NCI-H2081 treated with DMSO at 0.1 percent for 48 hours (cell line): ENCODE measurements at regions not wholly inside any gene's neighbourhood (a gene's known extent, or its start where the extent isn't known, plus 50 kb on each side); places are given as distances from the start of the nearest gene placed in this dataset.
"Not testable (repeated sequence)": the region's sequence is repeated elsewhere in the genome, so short reads cannot be mapped to it uniquely, and the experiment has no call there.

Experiments used
- DNase-seq: peaks from one replicate; lab custom pipeline; 2025; lab: John Stamatoyannopoulos, UW

DNA sequence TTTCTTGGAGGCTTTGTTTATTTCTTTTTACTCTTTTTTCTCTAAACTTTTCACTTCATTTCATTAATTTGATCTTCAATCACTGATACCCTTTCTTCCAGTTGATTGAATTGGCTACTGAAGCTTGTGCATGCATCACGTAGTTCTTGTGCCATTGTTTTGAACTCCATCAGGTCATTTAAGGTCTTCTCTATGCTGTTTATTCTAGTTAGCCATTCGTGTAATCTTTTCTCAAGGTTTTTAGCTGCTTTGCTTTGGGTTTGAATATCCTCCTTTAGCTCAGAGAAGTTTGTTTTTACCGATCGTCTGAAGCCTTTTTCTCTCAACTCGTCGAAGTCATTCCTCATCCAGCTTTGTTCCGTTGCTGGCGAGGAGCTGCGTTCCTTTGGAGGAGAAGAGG is 189.9 kb downstream of the TTC6 start:
- not testable (repeated sequence) for DNase-seq

- not testable (repeated sequence) for DNase-seq
Measured at GRCh38 chr14:37786114-37786625, 190.7 kb downstream of the TTC6 start.

GRCh38 chr14:37787879-37788494 is 192.6 kb downstream of the TTC6 start:
- DNase-seq = no peak

DNA sequence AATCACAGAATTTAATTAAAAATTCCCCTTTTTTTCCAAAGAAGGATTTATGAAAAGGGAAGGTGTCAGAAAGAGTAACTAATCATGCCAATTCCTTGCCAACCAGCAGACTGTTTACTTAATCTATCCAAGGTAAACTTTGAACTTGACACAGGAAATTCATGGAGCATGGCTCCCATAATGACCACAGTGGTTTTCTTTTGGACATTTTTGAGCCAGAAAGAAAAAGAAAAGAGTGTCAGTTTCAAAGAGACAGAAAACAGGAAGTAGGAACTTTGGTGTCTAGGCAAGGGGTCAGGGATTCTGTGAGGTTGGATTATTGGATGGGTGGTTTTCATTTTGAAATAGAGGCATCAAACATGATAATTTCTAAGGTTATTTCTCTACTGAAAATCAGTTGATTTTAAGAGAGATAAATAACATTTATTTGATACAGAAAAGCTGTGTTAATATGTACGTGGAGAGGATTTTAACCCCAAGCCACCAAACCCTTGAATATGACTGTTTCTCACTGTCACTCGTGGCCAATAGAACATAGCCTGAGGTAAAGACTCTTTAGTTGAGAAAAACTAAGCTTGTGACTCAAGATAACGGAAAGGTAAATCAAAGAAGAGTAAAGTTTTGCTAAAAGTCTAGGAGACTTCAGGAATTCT is 196.1 kb downstream of the TTC6 start:
- DNase-seq = no peak

GRCh38 chr14:37792124-37792523 is 196.7 kb downstream of the TTC6 start:
- no peak for DNase-seq

DNA sequence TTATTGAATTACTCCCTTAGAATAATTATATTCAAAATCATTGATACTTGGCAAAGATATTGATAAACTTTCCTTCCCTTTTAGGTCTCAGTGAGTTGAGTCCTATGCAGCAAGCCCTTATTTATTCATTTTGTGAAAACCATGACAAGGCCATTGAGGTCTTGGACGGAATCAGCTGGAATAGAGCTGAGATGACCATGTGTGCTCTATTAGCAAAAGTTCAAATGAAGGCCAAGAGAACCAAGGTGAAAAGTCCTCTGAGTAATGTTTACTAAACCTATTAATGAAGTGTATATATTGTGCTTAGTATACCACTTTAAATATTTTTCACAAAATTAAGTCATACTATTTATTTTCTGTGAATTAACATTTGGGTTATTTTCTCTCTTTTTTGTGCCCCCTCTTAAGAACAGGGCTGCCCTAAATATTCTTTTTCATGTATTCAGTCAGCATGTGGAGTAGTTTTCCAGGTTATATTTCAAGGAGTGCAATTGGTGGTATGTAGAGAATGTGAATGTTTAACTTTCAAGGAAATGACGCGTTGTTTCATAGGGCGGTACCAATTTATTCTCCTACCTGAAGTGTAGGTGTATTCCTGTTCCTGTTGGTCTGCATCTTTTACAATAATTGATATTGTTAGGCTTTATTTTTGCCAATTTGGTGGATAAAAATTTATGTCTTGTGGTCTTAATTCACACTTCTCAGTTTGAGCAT is 201.4 kb downstream of the TTC6 start:
- DNase-seq = no peak

DNA sequence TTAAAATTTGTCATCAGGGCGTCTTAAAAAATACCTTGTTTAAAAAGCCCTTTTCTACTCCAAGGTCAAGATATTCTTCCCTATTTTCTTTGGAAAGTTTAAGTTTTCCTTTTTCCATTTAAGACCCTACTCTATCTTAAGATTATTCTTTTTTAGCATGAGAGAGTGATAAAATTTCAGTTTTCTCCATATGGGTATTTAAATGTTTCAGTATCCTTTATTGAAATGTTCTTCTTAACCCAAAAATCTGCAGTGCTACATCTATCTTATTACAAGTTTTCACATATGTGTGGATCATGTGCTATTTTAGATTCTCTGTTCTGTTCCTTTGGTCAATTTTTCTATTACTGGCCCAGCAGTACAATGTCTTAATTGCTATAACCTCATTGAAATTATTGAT is 202.2 kb downstream of the TTC6 start:
- DNase-seq = no peak

DNA sequence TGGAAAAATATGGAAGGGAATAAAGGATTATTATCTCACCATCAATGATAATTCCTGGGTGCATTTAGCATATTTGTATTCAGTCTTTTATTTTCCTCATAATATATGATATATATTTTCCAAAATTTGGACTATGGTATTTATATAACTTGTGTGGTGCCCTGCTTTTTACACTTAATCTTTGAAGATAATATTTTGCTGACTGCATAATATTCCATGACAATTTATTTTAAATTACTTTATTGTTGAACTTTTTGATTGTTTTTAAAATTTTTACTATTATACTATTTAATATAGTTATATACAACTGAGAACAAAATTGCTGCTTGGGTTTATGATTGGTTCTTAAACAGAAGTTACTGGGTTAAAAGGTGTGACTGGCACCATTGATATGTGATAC is 212.3 kb downstream of the TTC6 start:
- no peak for DNase-seq

DNA sequence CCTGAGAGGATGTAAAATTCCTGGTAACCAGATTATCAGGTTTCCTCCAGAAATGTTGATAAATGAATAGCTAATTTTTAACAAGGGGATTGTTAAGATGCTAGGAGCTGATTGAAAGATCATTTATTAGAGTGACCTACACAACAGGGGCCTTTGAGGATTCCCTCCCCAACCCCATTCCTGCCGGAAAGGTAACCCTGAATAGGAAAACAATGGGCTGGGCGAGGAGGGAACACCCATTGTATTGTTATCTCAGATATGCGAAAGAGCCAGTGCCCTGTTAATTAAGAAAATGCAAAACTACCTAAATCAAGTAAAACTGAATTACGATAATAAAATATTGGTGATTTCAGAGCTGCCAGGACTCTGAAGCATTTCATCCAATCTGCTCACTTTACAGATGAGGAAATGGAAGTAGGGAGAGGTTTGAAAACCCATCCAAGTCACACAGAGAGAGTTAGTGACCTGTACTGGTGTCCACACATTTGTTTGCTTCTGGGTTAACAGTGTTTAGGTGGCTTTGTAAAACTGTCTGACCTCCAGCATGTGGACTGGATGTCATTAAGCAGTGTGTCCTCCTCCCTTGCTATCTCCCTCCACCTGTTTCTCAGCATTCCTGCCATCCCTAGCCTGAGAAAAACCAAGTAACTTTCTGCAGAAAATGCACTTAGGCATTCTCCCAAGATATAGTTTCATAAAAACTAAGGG is 214.8 kb downstream of the TTC6 start:
- DNase-seq = no peak

DNA sequence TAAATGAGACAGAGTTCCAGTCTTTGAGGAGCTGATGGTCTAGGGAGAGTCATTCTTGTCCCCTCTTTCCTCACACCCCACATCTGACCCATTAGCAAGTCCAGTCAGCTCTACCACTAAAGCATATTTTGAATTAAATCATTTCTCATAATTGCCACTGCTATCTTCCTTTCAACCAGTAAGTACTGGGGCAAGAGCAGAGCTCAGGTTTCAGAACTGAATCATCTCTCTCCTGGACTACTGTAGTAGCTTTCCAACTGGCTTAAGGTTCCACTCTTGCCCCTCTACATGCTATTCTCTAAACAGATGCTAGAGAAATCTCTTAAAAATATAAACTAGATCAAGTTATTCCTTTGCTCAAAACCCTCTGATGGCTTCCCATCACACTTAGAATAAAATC is 218.3 kb downstream of the TTC6 start:
- no peak for DNase-seq

DNA sequence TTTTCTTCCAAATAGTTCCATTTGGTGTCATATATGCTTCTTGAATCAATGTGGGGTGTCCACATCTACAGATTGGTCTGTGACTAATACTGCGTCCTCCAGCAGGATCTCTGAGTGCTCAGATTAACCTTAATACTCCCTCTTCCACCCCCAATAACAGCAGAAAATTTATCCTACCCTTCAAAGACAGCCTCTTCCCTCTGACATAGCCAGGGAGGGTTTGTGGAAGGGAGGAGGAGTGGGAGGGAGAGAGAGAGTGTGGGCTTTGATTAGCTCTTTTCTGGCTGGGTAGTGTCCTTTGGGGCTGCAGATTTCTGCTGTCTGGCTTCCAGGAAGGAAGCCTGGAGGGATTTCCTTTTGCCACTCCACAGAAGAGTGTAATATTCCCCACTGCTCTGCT is 220.7 kb downstream of the TTC6 start:
- no peak for DNase-seq

GRCh38 chr14:37816743-37817295 is 221.4 kb downstream of the TTC6 start:
- no peak for DNase-seq

DNA sequence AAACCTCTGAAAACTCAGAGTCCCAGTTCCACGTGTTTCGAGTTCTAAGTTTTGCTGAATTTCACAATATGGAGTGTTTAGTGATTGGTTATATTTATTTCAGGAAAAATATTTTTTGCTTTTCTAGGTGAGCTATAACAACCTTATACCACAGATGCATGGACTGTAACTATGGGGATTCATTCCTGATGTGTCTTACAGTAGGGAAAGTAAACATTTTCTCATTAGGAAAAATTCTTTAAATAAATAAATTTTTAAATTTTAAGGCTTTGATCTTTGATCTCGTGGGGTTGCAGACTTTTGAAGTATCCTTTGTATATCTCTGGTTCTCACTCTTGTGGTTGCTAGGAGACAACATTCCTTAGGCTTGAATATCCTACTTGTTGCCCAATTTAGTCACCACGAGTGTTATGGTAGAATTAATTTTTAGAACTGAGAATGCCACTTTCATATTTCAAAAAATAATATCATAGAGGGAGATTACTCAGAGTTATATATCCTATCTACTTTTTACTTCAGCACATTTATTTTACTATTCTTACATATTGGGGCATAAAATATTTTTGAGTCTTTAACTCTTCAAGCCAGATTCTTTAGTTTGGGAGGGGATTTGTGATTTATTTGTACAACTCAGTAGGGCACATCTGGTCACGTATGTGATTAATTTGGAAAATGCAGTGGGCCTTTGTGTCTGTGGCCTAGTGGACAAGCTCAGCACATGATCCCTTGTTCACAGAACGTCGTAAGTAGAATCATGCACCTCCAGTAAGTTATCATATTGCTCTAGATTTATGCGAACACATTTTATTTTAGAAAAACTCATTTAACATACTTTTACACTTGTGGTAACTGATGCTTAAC is 224.0 kb downstream of the TTC6 start:
- DNase-seq = no peak

DNA sequence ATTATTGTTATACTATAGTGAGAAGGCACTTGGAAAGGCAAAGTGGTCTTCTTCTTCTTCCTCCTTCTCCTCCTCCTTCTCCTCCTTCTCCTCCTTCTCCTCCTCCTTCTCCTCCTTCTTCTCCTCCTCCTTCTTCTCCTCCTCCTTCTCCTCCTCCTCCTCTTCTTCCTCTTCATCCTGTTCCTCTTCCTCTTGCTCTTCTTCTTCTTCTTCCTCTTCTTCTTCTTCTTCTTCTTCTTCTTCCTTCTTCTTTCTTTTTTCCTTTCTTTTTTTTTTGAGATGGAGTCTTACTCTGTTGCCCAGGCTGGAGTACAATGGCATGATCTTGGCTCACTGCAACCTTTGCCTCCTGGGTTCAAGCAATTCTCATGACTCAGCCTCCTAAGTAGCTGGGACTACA is 225.4 kb downstream of the TTC6 start:
- not testable (repeated sequence) for DNase-seq

- no peak for DNase-seq
Measured at GRCh38 chr14:37824939-37825712, 229.7 kb downstream of the TTC6 start.

DNA sequence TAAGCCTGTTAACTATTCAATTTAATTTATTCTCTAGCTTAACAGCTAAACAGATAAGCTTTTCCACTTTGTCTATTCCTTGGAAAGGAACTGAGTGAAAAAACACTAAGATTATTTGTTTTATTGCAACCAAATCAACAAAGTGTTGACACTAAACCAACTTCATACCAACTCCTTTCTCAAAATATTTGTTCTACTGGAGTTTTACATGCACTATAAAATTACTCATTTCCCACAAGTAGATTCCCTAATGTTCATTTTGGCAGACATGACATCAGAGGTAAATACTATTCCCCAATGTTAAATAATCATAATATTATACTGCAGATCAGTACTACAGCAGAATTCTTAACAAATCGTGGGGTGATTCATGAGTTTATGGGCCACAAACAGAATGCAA is 231.4 kb downstream of the TTC6 start:
- no peak for DNase-seq

- no peak for DNase-seq
Measured at GRCh38 chr14:37830271-37830670, 234.8 kb downstream of the TTC6 start.

DNA sequence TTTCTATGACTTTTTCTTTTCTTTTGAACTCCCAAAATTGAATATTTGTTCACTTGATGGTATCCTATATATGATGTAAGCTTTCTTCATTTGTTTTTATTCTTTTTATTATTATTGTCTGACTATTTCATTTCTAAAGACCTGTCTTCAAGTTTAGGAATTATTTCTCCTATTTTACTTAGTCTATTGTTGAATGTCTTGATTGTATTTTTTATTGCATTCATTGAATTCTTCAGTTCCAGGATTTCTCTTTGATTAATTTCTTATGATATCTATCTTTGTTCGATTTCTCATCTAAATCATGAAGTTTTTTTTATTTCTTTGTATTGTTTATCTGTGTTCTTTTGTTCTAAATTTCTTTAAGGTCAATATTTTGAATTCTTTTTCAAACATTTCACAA is 238.8 kb downstream of the TTC6 start:
- DNase-seq = no peak

DNA sequence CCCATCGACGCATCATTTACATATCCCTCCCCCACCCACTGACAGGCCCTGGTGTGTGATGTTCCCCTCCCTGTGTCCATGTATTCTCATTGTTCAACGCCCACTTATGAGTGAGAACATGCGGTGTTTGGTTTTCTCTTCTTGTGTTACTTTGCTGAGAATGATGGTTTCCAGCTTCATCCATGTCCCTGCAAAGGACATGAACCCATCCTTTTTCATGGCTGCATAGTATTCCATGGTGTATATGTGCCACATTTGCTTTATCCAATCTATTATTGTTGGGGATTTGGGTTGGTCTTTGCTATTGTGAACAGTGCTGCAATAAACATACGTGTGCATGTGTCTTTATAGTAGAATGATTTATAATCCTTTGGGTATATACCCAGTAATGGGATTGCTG is 243.3 kb downstream of the TTC6 start:
- DNase-seq = not testable (repeated sequence)

DNA sequence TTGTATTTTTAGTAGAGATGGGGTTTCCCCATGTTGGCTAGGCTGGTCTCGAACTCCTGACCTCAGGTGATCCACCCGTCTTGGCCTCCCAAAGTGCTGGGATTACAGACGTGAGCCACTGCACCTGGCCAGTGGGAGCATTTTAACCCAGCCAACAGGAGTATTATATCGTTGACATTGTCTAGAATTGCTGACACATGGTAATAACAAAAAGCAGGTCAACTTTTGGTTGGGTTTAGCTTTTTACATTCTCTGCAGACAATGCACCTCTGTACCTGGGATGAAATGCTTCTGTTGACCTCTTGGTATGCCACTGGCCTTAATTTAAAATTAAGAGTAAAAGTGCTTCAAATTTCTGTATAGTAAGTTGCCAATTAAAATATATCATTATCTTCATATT is 245.6 kb downstream of the TTC6 start:
- not testable (repeated sequence) for DNase-seq

DNA sequence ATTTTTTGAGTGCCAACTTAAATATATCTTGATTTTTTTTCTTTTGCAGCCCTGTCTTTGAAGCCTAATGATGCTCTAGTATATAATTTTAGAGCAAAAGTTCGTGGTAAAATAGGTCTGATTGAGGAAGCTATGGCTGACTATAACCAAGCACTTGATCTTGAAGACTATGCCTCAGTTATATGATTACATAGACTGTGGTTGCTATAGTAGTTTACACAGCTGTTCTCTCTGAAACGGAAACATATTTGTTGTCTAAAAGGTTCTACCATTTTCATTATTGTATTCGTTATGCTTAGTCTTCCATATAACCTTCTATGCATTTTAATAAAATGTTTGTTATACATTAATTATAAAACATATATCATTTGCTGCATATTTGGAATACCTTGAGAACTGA is 246.7 kb downstream of the TTC6 start:
- no peak for DNase-seq
